ENCODE measurements at regions not wholly inside any gene's neighbourhood (a gene's known extent, or its start where the extent isn't known, plus 50 kb on each side); places are given as distances from the start of the nearest gene placed in this dataset.
"Not testable (repeated sequence)": the region's sequence is repeated elsewhere in the genome, so short reads cannot be mapped to it uniquely, and the experiment has no call there.

- no peak for DNase-seq (ENCODE audit: low read depth)
These were observed 78.9 kb upstream of the FLT1 start for GRCh38 chr13:28573595-28574373.

GRCh38 chr13:28572871-28573270, 77.9 kb upstream of the FLT1 start:
- DNase-seq (ENCODE audit: low read depth) = no peak

GRCh38 chr13:28570356-28570755, 75.4 kb upstream of the FLT1 start:
- DNase-seq (ENCODE audit: low read depth) = not testable (repeated sequence)

GRCh38 chr13:28569886-28570285, 75.0 kb upstream of the FLT1 start:
- DNase-seq (ENCODE audit: low read depth) = no peak

- DNase-seq (ENCODE audit: low read depth) = no peak
These were observed 73.4 kb upstream of the FLT1 start for GRCh38 chr13:28568286-28568685.

DNA sequence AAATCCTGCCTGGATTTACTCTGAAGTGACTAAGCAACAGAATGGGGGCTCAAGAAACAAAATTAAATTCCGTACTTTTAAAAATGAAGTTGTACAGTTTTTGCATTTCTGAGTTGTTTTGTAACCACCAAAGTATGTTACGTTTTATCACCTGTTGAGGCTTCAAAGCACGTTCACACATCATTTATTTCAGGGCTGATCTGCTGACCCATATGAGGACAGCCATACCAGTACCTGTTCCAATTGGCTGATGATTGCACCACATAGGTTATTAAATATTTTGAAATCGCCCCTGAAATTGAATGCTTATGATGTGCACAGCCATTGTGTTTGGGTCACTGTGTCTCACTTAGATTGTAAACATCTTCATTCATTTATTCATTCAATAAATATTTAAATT, 72.0 kb upstream of the FLT1 start:
- DNase-seq (ENCODE audit: low read depth) = no peak

- no peak for DNase-seq (ENCODE audit: low read depth)
These were observed 71.4 kb upstream of the FLT1 start for GRCh38 chr13:28566283-28566682.

DNA sequence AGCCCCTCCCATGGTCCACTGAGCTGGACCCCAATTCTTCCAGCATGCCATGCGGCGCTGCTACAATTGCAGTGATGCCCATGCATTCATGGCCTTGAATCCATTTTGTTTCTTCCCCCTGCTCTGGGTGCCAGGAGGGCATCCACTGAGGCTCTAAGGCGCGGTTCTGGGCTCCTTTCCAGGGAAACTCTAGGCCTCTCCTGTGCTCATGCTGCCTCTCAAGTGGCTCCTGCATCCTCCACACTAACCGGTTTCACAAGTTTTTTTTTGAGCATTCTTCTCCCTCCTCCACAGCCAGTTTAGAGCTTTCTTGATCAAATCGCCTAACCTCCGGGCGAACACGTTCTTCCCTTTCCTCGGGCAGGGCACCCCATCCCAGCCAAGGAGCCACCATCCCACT, 69.1 kb upstream of the FLT1 start:
- DNase-seq (ENCODE audit: low read depth) = no peak

DNA sequence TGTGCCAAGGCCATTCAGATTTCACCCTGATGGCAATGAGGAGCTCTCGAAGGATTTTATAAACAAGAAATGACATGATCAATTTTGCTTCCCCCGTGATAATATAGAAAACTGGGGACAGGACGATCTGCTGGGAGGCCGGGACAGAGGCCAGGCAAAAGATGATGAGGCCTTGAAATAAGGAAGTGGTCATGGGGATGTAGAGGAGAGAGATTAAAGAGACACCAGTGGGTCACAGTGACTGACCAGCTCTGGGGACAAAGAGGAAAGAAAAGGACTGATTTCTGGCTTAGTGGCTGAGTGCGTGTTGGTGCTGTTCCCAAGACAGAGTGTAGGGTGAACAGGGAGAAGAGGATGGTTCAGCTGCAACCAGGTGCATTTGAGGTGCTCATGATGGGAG, 68.7 kb upstream of the FLT1 start:
- no peak for DNase-seq (ENCODE audit: low read depth)

- no peak for DNase-seq (ENCODE audit: low read depth)
These were observed 65.7 kb upstream of the FLT1 start for GRCh38 chr13:28560612-28561011.

- DNase-seq (ENCODE audit: low read depth) = no peak
These were observed 64.8 kb upstream of the FLT1 start for GRCh38 chr13:28559636-28560259.

DNA sequence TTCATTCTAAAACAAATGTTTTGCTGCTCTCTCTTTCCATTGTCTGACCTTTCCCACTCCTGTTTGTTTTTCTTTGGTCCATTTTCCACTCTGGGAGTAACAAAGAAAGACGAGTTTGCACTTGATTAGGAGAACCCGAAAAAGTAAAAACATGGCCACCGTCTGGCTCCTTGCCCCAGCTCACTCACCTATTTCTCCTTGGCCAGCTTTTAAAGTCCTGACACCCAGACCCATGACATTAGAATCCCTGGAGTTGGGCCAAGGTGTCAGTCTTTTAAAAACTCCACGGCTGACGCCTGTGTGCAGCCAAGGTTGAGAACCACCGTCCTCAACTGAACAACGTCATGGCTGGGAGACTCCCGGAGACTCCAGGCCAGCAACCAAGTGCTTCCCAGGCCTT, 63.6 kb upstream of the FLT1 start:
- no peak for DNase-seq (ENCODE audit: low read depth)

- peak; percentile 94 for DNase-seq (ENCODE audit: low read depth)
These were observed 63.0 kb upstream of the FLT1 start for GRCh38 chr13:28557725-28558520.

GRCh38 chr13:28555096-28555495, 60.2 kb upstream of the FLT1 start:
- DNase-seq (ENCODE audit: low read depth) = no peak

DNA sequence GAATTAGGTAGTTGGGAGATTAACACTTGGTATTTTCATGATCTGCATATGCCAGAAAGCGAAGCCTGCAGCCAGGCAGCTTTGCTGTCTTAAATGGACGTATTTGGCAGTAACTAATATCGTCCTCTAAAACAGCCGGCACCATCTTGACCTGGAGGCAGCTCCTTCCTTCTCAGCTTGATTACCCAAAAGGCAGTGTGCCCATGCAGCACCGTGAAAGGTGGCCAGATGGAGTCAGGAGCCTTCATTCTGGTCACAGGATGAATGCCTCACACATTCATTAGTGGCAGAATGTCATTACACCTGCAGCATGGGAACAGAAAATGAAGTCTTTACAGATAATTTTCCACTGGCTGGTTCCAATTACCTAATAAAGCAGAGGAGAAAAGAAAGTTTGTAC, 59.0 kb upstream of the FLT1 start:
- no peak for DNase-seq (ENCODE audit: low read depth)

DNA sequence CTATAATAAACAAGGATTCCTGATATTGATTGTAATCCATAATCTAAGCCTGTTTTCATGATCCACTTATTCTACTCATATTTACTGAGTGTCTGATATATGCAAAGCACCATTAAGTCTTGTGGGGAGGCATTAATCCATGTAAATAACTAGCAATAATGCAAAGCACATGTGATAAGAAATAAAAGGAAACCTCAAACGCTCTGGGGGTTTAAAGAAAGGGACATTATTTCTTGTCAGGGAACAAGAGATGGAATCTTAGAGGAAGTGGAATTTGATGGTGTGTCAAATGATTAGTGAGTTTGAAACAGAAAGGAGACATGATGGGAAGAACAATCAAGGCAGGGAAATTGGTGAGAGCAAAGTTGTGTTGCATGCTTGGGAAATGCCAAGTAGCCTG, 57.4 kb upstream of the FLT1 start:
- DNase-seq (ENCODE audit: low read depth) = no peak

DNA sequence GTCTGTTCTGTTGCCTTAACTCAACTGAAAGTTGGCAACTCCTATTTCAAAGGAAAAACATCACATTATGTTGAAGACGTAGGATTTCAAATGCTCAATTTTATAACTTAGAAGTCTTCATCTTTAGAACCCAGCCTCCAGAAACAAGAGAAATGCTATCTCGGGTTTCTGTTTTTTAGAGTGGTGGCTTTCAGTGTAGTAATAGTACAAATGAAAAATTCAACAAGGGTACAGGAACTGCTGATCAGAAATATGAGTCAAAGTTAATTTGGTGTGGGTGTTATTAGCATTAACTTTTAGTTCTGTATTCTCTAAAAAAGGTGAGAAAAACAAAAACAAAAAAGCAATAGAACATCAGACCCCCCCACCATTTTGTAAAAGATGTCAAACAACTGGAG, 56.6 kb upstream of the FLT1 start:
- DNase-seq (ENCODE audit: low read depth) = no peak

DNA sequence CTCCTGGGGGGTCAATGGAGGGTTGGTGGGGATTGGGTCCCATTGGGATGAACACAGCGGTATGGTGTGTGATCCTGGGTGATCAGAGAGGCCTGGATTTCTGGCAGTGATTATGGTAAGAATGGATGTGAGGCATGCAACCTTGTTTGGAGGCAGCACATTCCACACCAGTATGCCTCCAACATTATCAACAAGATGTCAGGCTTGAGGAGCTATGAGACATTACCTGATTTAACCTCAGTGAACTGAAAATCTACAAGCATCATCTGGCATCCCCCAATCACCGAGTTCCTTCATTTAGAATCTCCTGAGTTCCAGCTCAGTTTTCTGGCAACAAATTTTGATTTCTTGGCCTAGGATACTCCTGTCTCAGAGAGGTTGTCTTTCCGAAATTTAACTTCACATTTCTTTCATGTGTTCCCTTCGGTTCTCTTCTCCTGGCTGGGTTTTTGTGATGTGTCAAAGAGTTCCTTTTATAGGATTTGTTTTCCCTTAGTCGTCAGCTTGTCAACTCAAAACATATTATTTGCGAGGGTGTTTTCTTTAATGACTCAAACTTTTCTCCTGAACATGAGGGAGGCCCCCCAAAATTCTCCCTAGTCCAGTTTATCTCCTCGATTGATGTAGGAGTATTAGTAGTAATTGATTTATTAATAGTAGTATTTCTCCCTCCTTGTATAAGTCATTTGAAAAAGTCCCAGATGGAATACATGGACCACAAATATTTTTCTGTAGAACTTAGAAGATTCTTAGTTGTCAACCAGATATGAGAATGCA, 56.0 kb upstream of the FLT1 start:
- no peak for DNase-seq (ENCODE audit: low read depth)

DNA sequence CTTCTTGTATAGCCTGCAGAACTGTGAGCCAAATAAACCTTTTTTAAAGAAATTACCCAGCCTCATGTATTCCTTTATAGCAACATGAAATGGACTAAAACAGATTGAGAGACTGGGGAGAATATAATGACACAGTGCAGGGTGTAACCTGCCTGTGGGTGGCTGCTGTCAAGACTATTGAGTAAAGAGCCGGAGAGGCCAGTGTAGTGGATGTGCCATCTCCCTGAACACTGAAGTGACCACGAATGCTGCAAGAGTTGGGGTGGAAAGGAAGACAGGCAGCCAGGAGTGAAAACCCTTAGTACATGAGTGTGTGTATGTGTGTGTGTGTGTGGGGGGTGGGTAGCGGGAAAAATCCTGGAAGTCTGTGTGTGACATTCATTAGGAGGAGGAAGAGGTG, 55.2 kb upstream of the FLT1 start:
- no peak for DNase-seq (ENCODE audit: low read depth)

GRCh38 chr13:28548872-28549271, 53.9 kb upstream of the FLT1 start:
- DNase-seq (ENCODE audit: low read depth) = no peak

DNA sequence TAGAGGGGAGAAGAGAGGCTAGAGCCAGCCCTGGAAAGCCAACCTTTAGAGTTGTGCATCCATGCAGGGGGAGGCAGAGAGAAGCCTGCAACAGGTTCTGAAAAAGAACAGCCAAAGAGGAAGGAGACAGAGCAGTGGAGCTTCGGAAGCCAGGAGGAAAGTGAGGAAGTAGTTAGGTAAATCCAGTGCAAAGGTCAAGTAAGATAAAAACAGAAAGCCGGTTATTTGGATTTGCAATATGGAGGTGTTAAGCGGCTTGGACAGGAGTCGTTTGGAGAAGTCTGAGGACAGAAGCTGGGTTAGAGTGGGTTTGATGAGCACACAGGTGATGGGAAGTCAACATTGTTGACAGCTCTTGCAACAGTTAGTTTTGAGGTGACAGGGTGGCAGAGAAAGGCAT, 53.5 kb upstream of the FLT1 start:
- DNase-seq (ENCODE audit: low read depth) = no peak

- no peak for DNase-seq (ENCODE audit: low read depth)
These were observed 50.8 kb upstream of the FLT1 start for GRCh38 chr13:28545583-28546333.

Data from fibroblast of gingiva (primary cell).